Glomerular visceral epithelial cell (primary cell): ENCODE measurements at regions not wholly inside any gene's neighbourhood (a gene's known extent, or its start where the extent isn't known, plus 50 kb on each side); places are given as distances from the start of the nearest gene placed in this dataset.

Experiments
- DNase-seq: peaks from one replicate; pipeline ENCODE4 v3.0.0-alpha.2; 2016; ENCODE audit errors: extremely low spot score

DNA sequence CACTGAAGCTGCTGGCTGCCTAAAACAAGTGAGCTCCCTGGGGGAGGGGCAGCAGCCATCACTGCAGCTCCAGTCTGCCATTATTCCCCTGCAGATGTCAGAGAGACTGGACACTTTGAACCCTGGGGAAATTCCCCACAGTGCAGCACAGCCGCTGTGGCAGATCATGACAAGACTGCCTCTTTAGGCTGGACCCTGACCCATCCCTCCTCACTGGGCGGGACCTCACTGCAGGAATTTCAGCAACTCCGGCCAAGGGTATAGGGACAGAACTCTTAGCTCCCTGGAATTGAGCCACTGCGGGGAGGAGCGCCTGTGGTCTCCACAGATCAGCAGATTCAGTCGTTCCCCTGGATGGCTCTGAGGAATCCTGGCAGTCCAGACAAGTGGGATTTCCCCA is 964.6 kb downstream of the BRINP3 start:
- DNase-seq, result peak; percentile 53

GRCh38 chr1:189522441-189522840 is 955.2 kb downstream of the BRINP3 start:
- DNase-seq, result no peak

DNA sequence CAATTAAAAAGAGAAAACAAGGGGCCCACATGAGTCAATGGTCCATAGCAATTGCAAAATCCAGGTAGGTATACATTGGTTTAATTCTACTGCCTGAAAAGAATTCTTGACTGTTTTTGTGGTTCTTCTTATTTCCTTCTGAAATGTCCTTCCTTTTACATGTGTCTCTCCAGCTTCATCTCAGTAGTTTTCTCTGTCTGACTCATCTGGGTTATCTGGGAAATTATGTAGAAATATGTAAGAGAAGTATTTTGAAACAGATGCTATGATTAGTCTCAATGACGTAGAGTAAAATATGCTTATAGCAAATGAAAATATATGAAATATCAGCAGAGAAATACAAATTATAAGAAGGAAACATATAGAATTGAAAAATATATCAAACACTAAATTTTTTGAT is 953.2 kb downstream of the BRINP3 start:
- DNase-seq, result no peak

GRCh38 chr1:189530162-189530561 is 947.5 kb downstream of the BRINP3 start:
- no peak for DNase-seq

- DNase-seq, result no peak
Observed at GRCh38 chr1:189538271-189538670, 939.4 kb downstream of the BRINP3 start.

DNA sequence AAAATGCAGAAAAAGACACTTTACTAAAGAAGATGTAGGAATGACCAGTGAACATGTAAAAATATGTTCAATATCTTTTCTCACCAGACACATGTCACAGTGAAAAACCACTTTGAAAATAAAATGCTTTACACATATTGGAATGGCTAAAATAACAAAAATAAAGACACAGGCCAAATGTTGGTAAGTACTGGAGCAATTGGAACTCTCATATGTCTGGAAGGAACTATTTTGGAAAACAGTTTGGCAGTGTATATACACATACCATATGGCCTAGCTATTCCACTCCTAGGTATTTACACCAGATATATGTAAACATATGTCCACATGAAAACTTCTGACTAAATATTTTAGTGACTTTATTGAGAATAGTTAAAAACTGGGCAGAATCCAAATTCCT is 927.2 kb downstream of the BRINP3 start:
- DNase-seq, result no peak

- DNase-seq, result no peak
Observed at GRCh38 chr1:189563784-189564183, 913.9 kb downstream of the BRINP3 start.

GRCh38 chr1:189567890-189568289 is 909.8 kb downstream of the BRINP3 start:
- no peak for DNase-seq

DNA sequence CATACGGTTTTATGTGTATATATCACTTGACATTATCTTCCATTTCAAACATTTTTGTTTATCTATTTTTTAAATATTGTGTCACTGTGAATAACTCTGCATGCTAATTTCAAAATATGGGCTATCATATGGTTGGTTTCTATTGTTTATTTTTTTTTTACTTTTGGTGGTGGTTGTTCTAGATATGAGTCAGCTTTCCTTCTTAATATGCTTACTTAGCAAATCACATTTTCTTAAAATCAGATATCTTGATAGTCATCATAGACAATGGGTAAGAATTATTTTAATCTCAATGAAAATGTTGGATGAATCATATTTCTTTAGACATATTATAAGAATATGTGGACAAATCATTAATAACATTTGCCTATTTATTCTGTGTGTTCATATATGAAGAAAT is 881.5 kb downstream of the BRINP3 start:
- no peak for DNase-seq

DNA sequence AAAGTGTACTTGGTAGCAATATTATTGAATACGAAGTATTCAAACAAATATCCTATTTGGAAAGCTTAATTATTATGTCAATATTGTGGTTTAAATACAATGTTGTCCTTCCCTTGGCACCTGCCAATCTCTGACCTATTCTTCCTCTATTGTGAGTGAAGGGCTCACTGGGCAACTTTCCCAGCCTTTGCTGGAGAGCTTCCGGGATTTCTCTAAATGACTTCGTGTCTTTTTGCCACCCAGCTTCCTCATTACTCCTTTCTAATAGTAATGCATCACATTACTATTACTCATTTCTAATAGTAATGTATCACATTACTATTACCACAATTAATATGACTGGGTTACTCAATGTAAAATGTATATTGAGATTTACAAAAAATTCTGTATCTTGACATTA is 880.6 kb downstream of the BRINP3 start:
- DNase-seq, result no peak

DNA sequence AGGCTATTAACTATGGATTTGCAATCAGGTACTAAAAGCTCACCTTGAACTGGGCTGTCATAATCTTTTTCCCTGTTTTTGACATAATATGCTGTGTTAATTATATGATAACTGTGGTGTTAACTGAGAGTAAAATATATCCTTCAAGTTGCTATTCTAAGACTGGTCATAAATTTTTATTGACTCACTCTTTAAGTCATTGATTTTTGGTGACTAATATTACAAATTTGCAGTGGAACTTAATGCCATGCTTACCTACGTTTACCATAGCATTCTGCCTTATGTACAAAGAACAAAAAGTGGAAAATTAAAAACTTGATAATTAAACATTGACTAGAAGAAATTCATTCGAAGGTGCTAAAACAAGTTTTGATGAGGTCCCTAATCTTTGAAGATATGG is 872.4 kb downstream of the BRINP3 start:
- DNase-seq, result no peak

GRCh38 chr1:189606047-189606446 is 871.6 kb downstream of the BRINP3 start:
- no peak for DNase-seq

- DNase-seq, result peak; percentile 79
Observed at GRCh38 chr1:189606795-189607476, 870.7 kb downstream of the BRINP3 start.

DNA sequence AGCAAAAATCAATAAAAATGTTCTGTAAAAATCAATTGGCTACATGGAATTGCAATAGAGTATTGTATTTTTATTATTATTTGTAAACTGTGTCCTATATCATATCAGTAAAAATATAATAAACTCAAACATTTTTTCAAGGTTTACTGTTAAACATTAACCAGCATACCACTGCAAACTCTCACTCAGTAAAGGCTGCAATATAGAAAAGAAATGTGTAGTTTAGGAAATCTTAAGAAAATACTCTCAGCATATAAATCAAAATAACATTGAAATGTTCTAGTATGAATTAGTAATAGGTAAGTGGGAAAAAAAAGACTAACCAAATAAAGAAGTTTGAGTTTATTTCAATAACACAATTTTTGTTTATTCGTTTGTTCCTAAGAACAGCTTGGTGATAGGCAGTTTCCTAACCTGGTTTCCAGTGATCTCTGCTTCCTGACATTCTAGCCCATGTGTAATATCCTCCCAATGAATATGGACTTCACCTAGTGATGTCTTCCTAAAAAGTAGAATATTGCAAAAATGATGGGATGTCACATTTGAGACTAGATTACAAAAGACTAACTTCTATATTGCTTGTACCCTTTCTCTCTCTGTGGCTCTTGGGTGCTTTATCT is 870.1 kb downstream of the BRINP3 start:
- peak; percentile 15 for DNase-seq

DNA sequence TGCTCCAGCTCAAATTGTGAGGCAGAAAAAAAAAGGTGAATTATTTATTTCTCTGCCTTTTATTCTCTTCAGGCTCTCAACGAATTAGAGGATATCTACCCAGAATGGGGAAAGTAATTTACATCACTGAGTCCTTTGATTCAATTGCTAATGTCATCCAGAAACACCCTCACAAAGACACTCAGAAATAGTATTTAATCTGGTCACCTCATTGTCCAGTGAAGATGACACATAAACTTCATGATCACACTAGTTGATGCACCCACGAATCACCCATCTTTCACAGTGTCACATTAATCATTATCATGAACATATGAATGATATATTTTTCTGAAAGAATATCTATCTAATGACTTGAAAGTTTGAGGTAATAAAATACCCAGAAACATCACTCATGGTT is 868.5 kb downstream of the BRINP3 start:
- DNase-seq, result no peak

- peak; percentile 83 for DNase-seq
Observed at GRCh38 chr1:189616893-189617292, 860.8 kb downstream of the BRINP3 start.

DNA sequence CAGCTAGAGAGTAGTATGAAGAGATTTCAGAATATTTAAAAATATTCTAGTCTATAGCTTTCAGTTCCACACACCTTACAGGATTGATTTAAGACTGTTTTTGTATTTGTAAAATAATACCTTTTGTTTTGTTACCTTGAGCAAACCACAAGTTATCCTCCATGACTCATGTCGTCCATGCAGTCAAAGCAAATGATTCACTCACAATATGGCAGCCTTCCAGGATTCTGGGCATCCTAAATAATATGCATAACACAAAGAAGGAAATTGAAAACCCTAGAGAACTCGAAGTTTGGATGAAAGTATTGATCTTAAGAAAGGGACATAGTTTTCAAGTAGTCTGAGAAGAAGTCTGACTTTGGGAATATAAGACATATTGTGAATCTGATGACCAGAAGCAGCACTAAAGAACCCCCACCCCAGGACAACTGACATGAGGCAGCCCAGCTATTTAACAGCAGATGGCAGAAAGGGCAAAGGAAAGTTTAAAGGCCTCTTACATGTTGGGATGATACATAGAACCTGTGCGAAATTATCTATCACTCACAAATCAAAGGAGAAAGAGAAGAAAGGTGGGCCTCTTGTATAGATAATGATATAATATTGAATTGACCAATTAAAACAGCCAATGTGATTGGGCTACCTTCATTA is 857.9 kb downstream of the BRINP3 start:
- DNase-seq, result peak; percentile 89

- no peak for DNase-seq
Observed at GRCh38 chr1:189620471-189620870, 857.2 kb downstream of the BRINP3 start.

DNA sequence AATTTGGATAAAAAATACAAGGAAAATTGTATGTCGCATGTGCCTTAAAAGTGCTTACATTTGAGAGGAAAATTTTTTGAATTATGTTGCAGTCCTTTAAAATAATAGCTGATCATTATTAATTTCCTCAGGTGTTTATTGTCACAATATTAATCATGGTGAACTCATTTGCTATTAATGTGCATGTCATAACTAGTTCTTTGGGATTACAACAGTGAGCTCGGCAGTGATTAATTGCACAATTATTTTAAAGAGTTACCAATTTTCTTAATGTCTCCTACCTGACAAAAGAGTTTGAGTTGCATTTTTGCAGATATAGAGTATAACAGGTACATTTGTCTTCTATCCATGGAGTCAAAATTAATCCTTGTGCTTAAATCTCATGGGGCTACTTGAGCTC is 854.3 kb downstream of the BRINP3 start:
- no peak for DNase-seq

- no peak for DNase-seq
Observed at GRCh38 chr1:189627427-189627826, 850.2 kb downstream of the BRINP3 start.

- DNase-seq, result no peak
Observed at GRCh38 chr1:189628857-189629256, 848.8 kb downstream of the BRINP3 start.

DNA sequence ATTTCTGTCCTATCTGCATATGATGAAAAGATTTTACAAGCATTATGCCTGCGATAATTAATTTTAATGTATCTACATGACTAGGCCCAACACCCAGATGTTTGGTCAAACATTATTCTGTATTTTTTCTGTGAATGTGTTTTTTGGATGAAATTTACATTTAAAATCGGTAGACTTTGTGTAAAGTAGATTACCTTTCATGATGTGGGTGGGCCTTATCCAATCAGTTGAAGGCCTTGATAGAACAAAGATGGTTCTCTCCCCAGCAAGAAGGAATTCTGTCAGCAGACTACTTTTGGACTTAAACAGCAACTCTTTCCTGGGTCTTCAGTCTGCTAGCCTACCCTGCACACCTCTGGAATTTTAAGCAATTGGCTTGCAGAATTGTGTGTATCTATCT is 844.0 kb downstream of the BRINP3 start:
- no peak for DNase-seq

GRCh38 chr1:189637041-189637440 is 840.6 kb downstream of the BRINP3 start:
- no peak for DNase-seq
